ENCODE measurements at regions not wholly inside any gene's neighbourhood (a gene's known extent, or its start where the extent isn't known, plus 50 kb on each side); places are given as distances from the start of the nearest gene placed in this dataset.

DNA sequence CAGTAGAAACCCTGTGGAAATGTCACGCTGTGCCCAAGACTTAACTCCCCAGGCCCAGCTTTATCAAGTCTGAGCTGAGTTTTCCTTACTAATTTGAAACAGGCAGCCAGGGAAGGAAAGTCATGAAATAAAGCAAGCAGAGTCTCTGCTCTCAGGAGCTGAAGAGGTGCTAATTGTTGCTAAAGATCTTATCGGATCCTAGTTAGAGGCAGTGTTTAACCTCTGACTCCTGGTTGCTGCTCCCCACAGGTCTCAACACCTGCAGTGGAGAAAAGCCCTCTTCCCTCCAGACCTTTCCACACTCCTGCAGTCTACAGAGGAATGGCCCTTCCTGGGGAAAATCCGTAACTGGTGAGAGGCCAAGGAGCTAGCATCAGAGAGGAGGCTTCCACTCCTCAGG lies 628.2 kb downstream of the NTRK3 start:
- no peak for DNase-seq

DNA sequence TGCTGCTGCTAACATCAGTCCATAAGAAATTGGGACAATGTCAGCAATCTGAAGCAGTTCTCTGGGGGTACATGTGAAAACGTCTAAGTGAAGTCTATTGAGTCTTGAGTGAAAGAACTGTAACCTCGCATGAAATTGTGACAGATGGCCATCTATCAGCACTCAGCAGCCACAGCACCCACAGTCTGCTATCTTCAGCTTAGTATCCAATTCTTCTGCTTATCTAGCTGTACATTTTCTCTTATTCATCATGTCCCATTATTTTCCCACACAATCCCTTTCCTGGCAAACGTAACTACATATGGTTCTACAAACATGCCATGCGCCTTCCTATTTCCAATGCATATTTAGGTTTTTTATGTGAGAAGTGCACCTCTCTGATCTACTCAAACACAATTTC lies 629.7 kb downstream of the NTRK3 start:
- peak in 1 of 2 experiments; percentile 6 for DNase-seq

DNA sequence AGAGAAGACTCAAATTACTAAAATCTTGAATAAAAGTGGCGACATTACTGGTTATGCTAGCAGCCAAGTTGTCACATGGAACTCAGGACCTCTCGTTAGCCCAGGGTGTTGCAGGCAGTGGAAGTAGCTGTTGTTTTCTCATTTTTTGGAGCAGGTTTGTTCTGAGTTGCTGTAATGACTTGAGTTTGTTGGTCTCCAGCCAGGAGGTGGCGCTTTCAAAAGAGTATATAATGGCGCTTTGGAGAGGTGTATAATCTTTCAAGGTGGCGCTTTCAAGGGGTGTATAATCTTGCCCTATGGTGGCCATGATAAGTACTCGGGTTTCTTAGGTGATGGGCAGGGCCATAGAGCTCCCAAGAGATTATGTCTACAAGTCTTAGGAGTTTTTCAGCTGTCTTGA lies 632.7 kb downstream of the NTRK3 start:
- DNase-seq, result no peak

DNA sequence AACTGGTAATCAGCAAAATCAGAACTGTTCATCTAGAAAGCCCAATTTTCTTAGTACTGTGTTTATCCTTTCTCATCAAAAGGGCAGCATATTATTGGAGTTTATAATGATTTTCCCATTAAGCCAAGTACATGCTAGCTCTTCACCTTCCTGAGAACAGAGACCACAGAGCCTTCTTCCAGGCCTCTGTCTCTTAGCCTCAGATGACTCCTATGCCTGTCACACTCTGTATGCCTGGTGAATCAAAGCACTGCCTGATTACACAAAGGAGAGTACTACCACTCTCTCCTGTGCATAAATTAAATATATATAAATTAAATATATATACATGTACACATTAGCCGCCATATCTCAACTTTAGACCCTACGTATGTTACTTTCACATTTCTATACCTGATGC lies 636.1 kb downstream of the NTRK3 start:
- DNase-seq, result no peak

DNA sequence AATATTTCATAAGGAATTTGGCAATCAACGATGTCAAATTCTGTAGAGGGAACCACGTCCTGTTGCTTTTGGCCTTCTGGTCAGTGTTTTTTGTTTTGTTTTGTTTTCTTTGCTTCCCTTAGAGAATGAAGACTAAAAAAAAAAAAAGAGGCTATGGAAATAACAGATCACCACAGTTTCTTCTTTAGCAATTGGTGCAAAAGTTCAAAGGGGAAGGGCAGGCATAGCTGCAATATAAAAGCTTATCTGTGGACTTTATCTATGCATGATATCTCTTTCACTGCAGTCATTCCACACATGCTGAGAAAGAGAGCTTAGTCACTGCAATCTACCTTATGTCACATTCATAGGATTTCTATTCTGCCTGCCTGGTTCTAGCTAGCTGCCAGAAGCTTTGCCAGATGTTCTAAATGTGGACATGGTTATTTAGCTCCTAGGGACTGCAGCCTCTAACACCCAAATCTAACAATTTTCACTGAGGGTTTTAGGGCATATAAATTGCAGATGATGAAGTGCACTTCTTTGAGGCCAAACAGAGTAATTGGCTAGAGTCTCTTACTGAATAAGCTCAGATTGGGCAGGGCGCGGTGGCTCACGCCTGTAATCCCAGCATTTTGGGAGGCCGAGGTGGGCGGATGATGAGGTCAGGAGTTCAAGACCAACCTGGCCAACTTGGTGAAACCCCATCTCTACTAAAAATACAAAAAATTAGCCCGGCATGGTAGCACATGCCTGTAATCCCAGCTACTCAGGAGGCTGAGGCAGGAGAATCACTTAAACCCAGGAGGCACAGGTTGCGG lies 637.2 kb downstream of the NTRK3 start:
- DNase-seq, result peak in 1 of 2 experiments; percentile 0

DNA sequence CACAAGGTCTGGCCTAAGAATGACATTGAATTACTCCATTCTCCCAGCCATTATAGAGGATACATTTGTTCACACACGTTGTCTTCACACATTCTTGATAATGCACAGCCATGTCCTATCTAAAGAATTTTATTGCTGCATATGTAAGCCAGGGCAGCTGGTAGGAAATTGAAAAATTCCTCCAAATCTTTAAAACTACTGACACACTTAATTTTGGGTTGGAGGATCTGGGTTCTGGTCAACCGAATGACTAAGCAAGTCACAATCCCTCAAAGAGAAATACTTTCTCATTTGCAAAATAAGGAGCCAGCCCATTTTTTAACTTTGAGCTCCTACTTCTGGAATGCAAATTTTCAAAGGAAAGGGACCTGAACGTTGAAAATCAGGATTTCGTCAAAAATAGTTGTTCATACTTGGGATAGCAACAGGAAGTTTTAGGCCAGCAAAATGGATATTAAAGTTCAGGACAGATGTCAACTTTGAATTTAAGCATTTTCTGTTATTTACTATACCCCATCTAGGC lies 638.3 kb downstream of the NTRK3 start:
- no peak for DNase-seq

DNA sequence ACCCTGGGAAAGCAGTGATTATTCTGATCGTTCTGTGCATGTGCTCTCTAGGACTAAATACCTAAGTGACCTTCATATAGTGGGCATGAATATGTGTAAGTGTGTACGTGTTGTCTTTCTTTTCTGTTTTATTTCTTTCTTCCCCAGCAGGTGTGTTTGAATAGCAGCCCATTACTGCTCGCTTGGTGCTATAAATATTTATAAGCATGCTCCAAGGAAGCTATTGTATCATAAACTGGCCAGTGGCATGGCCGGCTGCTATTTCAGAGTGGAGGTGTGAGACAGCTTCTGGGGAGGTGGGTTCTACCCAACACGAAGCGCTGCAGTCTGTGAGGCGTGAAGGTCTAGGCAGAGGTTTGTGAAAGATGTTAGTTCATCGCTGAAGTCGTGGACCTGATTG lies 641.8 kb downstream of the NTRK3 start:
- DNase-seq, result no peak

DNA sequence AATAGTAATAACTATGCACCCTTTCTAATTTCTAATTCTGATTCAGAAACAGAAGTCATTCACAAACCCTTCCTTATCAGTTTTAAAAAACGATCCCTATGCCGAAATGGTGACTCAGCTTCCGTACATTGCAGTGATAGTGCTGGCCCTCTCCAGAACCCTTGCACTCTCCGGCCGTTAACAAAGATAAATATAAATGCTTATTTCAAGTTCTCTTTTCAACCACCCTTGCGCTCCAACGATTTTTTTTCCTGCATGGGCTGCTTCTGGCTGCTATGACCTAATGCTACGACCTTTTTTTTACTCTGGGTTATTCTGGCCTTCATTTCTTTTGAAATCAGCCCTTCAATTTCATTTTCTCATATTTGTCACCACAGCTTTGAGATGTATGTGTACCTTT lies 646.2 kb downstream of the NTRK3 start:
- DNase-seq, result no peak

DNA sequence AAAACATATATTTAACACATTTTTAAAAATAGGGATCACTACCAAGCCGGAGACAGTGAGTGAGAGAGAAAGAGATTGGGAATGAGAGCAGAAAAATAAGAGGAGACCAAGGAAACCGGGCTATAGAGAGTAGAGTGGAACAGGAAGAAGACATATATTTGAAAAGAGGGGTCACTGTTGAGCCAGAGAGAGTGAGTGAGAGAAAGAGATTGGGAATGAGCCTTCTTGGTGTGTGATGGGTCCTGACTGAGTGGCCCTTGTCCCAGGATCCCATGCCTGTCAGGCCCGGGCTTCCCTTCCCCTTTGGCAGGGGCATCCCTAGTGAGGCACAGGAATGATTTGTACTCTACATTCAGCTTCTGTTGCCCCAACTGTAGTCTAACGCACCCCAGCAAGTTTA lies 646.6 kb downstream of the NTRK3 start:
- DNase-seq, result no peak

DNA sequence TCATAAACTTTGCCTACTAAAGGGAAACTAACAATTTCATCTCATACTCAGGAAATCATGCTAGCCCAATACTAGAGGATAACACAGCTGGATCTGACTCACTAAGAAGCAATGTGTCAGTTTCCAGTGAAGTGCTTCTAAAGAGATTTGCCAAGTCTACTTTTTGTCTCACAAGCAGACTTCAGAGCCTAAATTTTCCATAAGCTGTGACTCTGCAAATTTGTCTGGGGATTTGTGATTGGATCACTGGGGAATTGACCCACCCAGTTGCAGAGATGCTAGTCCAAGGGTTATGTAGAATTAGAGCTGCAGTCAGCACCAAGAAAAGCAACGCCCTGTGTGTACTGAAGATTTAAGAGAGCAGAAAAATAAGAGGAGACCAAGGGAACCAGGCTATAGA lies 647.1 kb downstream of the NTRK3 start:
- peak in 1 of 2 experiments; percentile 12 for DNase-seq

DNA sequence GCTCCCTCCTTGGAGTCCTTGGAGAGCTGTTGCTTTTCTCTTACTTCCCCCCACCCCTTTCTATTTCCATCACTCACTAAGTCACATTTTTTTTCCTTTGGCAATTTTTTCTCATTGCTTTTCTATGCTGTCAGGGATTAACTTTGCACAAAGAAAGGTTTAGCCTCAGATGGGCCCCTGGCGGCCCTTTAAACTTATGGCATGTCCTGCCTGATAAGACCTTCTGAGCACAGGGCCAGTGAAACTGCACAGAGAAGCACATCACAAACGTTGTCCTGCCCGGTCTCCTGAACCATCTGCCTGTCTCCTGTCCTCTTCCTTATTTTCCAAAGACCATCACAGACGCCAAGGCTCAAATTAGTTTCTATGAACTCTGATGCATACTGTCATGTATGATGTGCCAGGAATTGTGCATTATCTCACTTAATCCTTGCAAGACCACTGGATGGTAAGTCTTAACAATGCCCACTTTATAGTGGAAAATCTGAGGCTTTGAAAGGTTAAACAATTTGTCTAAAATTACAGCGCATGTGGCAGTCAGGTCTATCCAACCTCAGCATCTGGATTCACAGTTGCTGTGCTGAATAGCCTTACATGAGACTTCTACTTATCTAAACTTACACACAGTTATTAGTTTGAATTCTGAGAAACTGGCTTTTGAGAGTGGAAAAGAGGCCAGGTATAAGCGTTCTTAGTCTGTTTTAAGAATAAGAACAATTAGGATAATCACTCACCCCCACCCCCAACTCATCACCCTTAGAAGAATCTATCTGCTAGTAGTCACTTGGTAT lies 648.1 kb downstream of the NTRK3 start:
- DNase-seq, result no peak

DNA sequence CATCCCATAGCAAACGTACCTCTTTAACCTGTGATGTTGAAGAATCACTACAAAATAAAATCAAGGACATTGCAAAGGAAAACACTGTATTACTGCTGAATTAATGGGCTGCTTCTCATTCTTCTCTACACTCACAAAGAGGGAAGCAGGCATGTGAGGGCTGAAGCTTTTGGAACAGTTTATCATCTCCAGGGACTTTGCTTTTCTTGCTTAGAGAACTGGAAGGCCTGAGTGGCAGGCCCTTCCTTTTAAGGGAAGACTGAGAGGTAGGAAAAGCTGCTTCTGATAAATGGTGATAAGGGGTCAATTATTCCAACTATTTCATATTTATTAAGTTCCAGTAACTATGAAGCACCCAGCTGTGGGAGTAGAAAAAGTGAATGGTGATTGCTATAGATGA lies 649.6 kb downstream of the NTRK3 start:
- DNase-seq, result no peak

DNA sequence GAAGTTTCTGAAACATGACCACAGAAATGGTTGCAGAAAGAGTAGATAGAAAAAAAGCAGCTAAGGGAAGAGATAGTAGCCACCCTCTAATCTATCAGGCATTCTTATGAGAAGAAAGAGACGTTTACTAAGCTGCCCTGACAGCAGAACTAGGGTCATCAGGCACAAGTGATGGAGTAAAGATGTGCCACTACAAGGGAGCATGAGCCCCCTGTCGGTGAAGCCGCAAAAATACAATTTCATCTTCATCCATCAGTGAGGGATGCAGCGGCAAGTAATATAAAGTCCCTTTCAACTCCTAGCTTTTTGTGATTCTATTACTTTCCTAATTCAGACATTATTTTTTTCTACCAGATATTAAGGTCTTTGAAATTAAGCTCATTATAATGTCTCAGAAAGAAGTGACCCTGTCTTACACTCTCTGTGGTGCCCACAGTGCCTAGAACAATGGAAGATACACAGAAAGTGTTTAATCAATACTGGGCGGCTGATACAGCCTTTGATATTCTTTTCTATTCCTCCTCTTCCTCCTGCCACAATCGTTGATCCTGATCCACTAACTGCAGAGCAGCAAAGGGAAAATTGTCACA lies 651.6 kb downstream of the NTRK3 start:
- peak in 1 of 2 experiments; percentile 4 for DNase-seq

DNA sequence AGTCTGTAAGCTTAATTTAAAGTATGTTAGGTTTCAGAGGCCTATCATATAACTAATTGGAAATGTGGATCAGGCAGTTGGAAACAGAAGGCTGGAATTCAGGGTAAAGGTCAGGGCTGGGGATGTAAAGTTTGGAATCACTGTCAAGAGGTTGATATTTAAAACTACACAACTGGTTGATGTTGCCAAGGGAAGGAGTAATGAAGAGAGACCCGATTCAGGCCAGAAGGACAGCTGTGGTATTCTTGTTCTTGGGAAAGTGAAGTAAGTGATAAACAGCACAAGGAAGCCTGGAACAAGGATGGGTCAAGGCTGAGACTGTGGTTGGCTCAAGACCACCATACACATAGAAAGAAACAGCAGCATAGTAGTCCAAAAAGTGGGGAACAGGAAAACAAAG lies 654.2 kb downstream of the NTRK3 start:
- DNase-seq, result no peak

DNA sequence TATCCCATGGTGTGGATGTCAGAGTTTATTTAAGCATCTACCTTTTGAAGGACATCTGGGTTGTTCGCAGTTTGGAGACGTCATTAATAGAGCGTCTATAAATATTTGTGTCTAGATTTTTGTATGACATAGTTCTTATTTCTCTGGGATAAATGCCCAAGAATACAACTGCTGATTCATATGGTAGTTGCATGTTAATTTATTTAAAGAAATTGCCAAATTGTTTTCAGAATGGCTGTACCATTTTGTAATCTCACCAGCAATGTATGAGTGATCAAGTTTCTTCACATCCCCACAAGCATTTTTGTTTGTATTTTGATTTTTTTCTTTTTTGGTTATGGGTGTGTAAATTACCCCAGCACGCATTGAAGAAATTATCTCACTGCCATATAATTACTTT lies 656.9 kb downstream of the NTRK3 start:
- no peak for DNase-seq

DNA sequence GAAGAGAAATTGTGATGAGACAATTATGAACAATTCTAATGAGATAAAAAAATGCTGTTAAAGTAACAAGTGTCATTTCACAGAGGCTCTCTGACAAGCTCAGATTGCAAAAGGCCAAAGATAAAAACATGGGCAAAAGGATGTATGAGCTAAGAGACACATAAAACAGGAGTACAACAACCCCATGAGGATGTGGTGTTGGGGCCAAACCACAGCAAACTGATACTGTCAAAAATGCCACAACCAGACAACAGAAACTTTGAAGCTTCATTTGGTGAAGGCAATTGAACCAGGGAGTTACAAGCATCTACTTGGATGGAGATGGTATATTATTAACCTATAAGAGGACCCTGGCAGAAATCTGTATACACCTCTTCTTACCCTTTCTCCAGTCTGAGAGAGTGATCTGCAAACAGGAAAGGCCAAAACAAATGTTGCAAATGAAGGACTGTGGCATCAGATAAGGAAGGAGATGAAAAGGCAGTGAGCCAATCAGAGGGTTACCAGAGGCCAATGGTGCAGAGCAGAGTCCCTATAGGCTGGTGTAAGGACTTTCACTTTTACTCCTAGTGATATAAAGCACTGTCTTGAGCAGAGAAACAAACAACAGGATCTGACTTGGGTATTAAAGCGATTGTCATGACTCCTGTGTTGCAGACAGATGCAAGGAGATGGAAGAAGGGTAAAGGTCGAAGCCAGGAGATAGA lies 659.0 kb downstream of the NTRK3 start:
- DNase-seq, result no peak

DNA sequence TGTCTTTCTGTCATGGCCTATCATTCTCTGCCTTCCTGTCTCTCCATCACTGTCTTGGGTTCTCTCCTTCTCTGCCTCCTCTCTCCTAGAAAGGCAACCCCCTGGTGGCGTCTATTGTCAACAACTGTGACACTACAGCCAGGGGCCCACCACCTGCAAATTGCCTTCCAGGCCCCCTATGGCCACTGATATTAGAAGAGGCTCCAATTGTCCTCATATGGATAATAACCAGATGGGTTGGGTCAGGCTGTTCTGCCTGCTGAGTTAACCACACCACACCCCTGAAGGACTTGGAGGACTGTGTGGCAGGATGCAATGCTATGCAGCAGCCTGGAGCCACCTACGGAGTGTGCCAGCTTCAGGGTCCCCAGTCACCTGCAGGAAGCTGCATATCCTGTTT lies 665.0 kb downstream of the NTRK3 start:
- no peak for DNase-seq

DNA sequence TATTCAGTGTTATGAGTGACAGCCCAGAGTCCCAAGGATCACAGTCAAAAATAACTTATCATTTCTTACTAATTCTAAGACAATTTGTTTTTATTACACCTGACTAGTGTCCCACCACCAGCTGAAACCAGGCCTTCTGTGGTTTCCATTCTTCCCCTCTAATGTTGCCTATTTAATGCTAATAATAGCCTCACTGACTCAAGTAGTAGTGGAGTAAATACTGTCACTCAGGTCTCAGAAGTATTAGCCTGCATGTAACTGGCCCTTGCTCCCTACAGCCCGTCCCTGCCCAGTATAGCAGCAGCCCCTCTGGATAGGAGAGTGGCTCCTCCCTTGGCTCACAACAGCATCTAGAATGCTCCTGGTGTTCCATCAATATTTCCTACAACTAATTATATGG lies 665.5 kb downstream of the NTRK3 start:
- DNase-seq, result no peak

DNA sequence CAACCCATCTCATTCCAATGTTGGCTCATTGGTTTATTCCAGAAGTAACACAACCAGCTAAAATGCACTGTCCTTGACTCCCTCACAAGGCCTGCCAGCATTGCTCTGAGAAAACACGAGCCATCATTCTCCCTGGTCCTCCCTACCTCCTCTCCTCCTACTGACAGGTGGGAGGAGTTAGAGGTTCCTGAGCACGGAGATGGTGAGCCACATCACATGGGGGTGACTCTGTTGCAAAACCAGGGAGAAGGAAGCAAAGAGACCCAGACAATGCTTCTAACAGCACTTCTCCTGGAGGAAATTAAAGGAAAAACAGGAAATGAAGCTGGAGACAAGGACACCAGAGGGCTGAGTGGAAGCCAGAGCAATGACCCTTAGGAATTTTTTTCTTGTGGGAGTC lies 667.4 kb downstream of the NTRK3 start:
- DNase-seq, result no peak

DNA sequence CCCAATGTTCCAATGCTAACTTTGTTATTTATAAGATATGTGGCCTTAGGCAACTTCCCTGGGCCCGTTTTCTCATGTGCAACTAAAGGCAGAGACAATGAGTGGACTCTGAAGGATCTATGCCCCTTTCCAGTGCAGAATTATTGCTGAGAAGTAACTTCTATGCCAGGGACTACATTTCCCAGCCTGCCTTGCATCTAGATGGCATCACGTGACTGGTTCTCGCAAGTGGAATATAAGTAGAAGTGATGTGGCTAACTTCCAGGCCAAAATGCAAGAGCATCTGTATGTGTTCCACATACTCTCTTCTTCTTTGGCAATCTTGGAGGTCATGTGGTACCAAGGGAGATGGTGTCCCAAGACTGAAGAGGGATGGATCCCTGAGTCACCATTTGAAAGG lies 674.4 kb downstream of the NTRK3 start:
- no peak for DNase-seq

DNA sequence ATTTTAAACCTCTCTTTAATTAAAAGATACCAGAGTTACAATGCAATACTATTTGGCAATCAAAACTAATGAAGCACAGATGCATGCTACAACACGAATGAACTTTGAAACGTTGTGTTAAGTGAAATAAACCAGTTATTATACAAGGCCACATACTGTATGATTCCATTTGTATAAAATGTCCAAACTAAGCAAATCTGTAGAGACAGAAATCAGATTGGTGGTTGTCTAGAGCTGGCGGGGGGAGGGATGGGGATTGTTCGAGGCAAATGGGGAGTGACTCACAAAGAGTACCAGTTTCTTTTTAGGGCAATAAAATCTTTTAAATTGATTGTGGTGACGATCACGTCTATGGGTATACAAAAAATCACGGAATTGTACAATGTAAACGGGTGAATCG lies 677.0 kb downstream of the NTRK3 start:
- no peak for DNase-seq

DNA sequence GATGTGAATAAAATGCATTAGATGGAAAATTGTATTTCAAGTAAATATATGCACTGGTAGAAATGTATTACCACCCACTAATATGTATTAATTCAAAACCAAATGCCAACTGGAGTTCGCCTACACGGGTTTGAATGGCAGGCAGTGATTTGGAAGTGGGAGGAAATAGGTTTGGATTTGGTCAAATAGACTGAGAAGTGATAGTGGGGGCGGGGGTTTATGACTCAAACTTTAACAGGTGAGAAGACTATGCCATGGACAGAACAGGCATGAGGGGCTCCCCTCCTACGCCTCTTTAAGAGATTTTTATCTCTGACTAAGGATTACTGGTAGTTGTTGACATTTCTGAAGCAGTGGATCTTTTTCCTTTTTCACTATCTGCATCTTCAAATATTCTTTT lies 677.8 kb downstream of the NTRK3 start:
- no peak for DNase-seq

DNA sequence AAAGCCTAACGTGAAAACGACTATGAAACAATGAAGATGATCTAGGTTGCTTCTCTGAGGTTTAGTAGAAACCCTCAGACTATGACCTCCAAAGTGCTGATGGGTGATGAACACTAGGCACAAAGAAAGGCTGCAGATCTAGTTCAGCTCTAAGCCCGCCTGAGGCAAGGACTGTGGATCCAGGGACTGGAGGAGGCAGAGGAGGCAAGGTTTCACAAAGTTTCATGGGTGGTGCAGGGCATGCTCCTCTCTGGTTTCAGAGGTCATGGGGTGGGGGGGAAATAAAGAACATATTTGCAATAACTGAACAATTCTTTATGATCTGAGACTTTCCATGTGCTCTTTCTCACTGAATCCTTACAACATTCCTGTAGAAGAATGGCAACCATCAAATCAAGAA lies 679.2 kb downstream of the NTRK3 start:
- DNase-seq, result no peak

All from NCI-H446 (cell line).